AG04450 (cell line): ENCODE measurements at regions not wholly inside any gene's neighbourhood (a gene's known extent, or its start where the extent isn't known, plus 50 kb on each side); places are given as distances from the start of the nearest gene placed in this dataset.

Experiments
- CTCF ChIA-PET: fragments of 300-600, 350-600 bp; formaldehyde crosslinking; extraction: SDS; loops from one replicate; lab custom pipeline; 2022; ENCODE audit warnings: antibody characterized with exemption, inconsistent platforms; lab: Charles Lee
- POLR2A ChIA-PET: fragments of 350-600 bp; formaldehyde crosslinking; extraction: SDS; loops from one replicate; lab custom pipeline; 2021; ENCODE audit warnings: antibody characterized with exemption, inconsistent platforms; lab: Yijun Ruan, JAX
- DNase-seq: peaks from one replicate; pipeline ENCODE4 v3.0.0-alpha.2; 2011; ENCODE audit warnings: low read depth, low spot score
- H3K27ac ChIP-seq: one replicate; pipeline ENCODE4 v1.5.1; 2012; ENCODE audit warnings: low read depth, low read length, control low read depth
- H3K27me3 ChIP-seq: one replicate; pipeline ENCODE4 v1.6.0; 2012; ENCODE audit warnings: low read length; ENCODE audit not compliant: control insufficient read depth, insufficient read depth
- H3K4me3 ChIP-seq: 2 replicates; pipeline ENCODE4 v1.5.1; 2011; ENCODE audit warnings: mild to moderate bottlenecking, low read depth, low read length, control low read depth
- H3K9me3 ChIP-seq: 2 replicates; pipeline ENCODE4 v1.5.1; 2012; ENCODE audit warnings: low read length; ENCODE audit not compliant: control insufficient read depth, insufficient read depth
- CTCF ChIP-seq: IDR thresholded peaks from 2 replicates; pipeline ENCODE4 v1.5.1; 2011; ENCODE audit warnings: low read depth, low read length, control low read depth, inconsistent platforms

DNA sequence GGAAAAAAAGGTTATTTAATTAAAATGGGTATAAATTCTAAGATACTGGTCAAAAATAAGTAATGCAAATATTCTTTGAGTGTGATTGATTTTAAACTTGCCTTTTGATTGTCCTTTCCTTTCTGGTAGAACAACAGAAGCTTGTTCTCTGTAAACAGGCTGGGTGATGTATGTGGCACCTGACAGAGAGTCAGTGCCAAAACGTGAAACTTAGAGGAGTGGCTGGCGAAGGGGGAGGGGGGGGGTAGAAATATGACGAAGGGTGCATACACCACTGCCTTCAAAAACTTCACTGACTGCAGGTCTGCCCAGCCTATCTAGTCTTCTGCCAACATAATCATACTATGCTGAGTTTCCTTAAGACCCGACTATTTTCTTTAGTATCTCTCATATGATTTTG, 629.8 kb upstream of the SEMA6A start:
- TF ChIP-seq CTCF, result no peak
- Histone ChIP-seq H3K27me3 (no peaks in the 10 kb centered on the region), H3K9me3 (peaks cover 12% of the 10 kb centered on the region), H3K27ac (no peak overlapping the region), H3K4me3 (no peak overlapping the region)
- ChIA-PET POLR2A (no interaction called here), CTCF (no interaction called here)
- no peak for DNase-seq

DNA sequence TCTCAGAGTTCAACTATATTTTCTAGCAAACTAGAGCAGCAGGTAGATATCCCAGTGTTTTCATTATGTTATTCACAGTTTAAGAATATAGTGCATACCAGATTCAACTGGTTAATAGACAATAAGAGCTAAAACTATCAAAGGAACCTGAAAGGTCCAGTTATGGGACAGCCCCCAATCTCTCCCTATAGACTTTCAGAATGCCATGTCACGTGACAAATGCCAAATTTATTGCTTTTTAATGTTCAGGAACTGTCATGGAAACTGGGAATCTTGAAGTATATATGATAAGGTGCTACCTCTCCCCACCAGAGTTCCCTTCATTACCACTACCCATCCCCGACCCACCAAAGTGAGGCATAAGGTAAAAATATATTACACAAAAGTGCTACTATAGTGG, 629.0 kb upstream of the SEMA6A start:
- POLR2A ChIA-PET, result no interaction called here
- CTCF ChIA-PET, result no interaction called here

GRCh38 chr5:117201001-117201400, 626.4 kb upstream of the SEMA6A start:
- no peak for TF ChIP-seq CTCF
- Histone ChIP-seq H3K9me3 (peaks cover 6% of the 10 kb centered on the region), H3K27me3 (no peaks in the 10 kb centered on the region), H3K4me3 (no peak overlapping the region), H3K27ac (no peak overlapping the region)
- POLR2A ChIA-PET, result no interaction called here
- no peak for DNase-seq
- CTCF ChIA-PET, result no interaction called here

More for the DNA sequence above, 629.0 kb upstream of the SEMA6A start:
- no peak overlapping the region for H3K27ac ChIP-seq
- peaks cover 12% of the 10 kb centered on the region for H3K9me3 ChIP-seq
- TF ChIP-seq CTCF, result no peak
- no peaks in the 10 kb centered on the region for H3K27me3 ChIP-seq
- DNase-seq, result no peak
- no peak overlapping the region for H3K4me3 ChIP-seq

GRCh38 chr5:117195076-117195475, 620.5 kb upstream of the SEMA6A start:
- Histone ChIP-seq H3K27ac (no peak overlapping the region), H3K27me3 (no peaks in the 10 kb centered on the region), H3K4me3 (no peak overlapping the region), H3K9me3 (no peaks in the 10 kb centered on the region)
- DNase-seq, result no peak
- CTCF ChIA-PET, result no interaction called here
- POLR2A ChIA-PET, result no interaction called here
- no peak for TF ChIP-seq CTCF

DNA sequence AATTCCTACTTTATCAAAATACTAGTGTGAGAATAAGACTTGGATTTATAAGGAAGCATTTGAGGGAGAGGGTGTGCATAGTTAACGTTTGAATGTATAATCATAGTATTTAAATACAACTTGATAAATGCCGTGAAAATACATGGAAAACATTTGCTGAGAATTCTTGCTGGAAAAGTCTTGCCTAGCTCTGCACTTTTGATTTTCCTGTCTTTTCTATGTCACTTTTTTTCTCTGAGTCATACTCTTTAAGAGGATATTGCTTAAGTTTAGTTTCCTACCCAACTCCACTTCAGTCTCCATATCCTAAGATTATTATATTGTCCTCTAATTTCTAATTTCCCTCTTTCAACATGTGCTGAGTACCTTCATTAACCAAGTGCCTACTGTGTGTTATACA, 616.6 kb upstream of the SEMA6A start:
- Histone ChIP-seq H3K4me3 (no peak overlapping the region), H3K9me3 (no peaks in the 10 kb centered on the region; the same call in 1 of the 2 replicates), H3K27me3 (no peaks in the 10 kb centered on the region), H3K27ac (no peak overlapping the region)
- no peak for TF ChIP-seq CTCF
- DNase-seq, result no peak
- ChIA-PET POLR2A (no interaction called here), CTCF (no interaction called here)
